DND-41 (cell line): ENCODE measurements at regions not wholly inside any gene's neighbourhood (a gene's known extent, or its start where the extent isn't known, plus 50 kb on each side); places are given as distances from the start of the nearest gene placed in this dataset.

Experiments used
- ATAC-seq: fragments of 200-7000 bp; cut with Tn5 transposase; 3 replicates; pipeline ENCODE4 v1.9.1; 2021; ENCODE audit warnings: low read depth; ENCODE audit not compliant: insufficient read depth
- DNase-seq: peaks from one replicate; pipeline ENCODE4 v3.0.0-alpha.2; 2020
- H2AFZ ChIP-seq: 2 replicates; pipeline ENCODE4 v1.6.0; 2012; ENCODE audit warnings: low read depth, low read length
- H3K27ac ChIP-seq: 2 replicates; pipeline ENCODE4 v1.5.1; 2012; ENCODE audit warnings: low read length, inconsistent platforms
- H3K27me3 ChIP-seq: fragments of 200-600 bp; sonication (generic); 2 replicates; pipeline ENCODE4 v1.6.0; 2012; ENCODE audit warnings: low read length, mild to moderate bottlenecking, inconsistent platforms; ENCODE audit not compliant: insufficient read depth, poor library complexity
- H3K36me3 ChIP-seq: 2 replicates; pipeline ENCODE4 v1.5.1; 2012; ENCODE audit warnings: low read length, inconsistent platforms; ENCODE audit not compliant: insufficient read depth
- H3K4me1 ChIP-seq: 2 replicates; pipeline ENCODE4 v1.5.1; 2012; ENCODE audit warnings: mild to moderate bottlenecking, low read length; ENCODE audit not compliant: insufficient read depth
- H3K4me2 ChIP-seq: 2 replicates; pipeline ENCODE4 v1.6.0; 2012; ENCODE audit warnings: mild to moderate bottlenecking, moderate library complexity, low read length, inconsistent platforms; ENCODE audit not compliant: insufficient read depth
- H3K4me3 ChIP-seq, 2 experiments: fragments of 200-600 bp in 1 of 2; shearing (Covaris generic) in 1 of 2; 2 replicates each; pipeline ENCODE4 v1.5.1; 2012 to 2016; ENCODE audit warnings: inconsistent platforms in 2 of 2, low read length in 2 of 2, mild to moderate bottlenecking in 2 of 2, low read depth in 1 of 2, moderate library complexity in 1 of 2
- H3K79me2 ChIP-seq: 2 replicates; pipeline ENCODE4 v1.6.0; 2012; ENCODE audit warnings: low read length, inconsistent platforms; ENCODE audit not compliant: insufficient read depth
- H3K9ac ChIP-seq: 2 replicates; pipeline ENCODE4 v1.6.0; 2012; ENCODE audit warnings: low read depth, mild to moderate bottlenecking, inconsistent platforms, low read length, moderate library complexity
- H3K9me3 ChIP-seq: 2 replicates; pipeline ENCODE4 v1.5.1; 2012; ENCODE audit warnings: low read length, moderate library complexity, mild to moderate bottlenecking, inconsistent platforms; ENCODE audit not compliant: insufficient read depth, severe bottlenecking
- H4K20me1 ChIP-seq: 2 replicates; pipeline ENCODE4 v1.6.0; 2012; ENCODE audit warnings: low read length; ENCODE audit not compliant: insufficient read depth
- EZH2 ChIP-seq: IDR thresholded peaks from 3 replicates; pipeline ENCODE4 v1.6.1; 2012; ENCODE audit warnings: borderline replicate concordance, low read depth, mild to moderate bottlenecking, moderate library complexity, low read length, inconsistent platforms; ENCODE audit not compliant: severe bottlenecking
- TF ChIP-seq, protein P1 (sequence below): IDR thresholded peaks from 2 replicates; pipeline ENCODE4 v1.5.1; 2012; ENCODE audit warnings: borderline replicate concordance, low read length, moderate library complexity, mild to moderate bottlenecking; ENCODE audit not compliant: poor library complexity, severe bottlenecking; ENCODE audit errors: extremely low read depth

DNA sequence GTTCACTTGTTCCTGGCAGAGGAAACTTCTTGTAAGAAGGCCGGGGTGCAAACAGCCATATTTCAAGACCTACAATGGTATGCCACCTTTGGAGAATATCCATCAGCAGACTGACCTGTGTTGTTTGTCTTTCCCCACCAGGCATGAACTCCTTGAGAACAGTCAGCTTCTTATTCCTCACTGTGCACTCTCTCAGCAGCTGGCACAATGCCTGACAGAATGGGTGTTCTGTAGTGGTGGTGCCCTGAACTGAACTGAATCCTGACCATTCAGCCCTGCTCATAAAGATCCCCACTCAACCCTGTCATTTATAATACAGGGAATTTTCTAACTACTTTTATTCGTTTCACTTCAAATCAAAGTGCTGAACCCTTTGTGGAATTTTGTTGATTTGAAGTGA, 206.9 kb downstream of the COX7C start:
- Histone ChIP-seq H3K36me3 (no peaks in the 10 kb centered on the region), H3K9ac (no peak overlapping the region), H3K79me2 (no peaks in the 10 kb centered on the region), H3K9me3 (no peaks in the 10 kb centered on the region), H3K27ac (no peak overlapping the region), H3K27me3 (no peaks in the 10 kb centered on the region), H3K4me3 (no peak overlapping the region), H2AFZ (no peak overlapping the region), H3K4me2 (no peak overlapping the region), H4K20me1 (no peaks in the 10 kb centered on the region), H3K4me1 (no peaks in the 10 kb centered on the region)
- DNase-seq (no peak), ATAC-seq (no peak)
- TF ChIP-seq EZH2, result no peak
- TF ChIP-seq, protein P1, sequence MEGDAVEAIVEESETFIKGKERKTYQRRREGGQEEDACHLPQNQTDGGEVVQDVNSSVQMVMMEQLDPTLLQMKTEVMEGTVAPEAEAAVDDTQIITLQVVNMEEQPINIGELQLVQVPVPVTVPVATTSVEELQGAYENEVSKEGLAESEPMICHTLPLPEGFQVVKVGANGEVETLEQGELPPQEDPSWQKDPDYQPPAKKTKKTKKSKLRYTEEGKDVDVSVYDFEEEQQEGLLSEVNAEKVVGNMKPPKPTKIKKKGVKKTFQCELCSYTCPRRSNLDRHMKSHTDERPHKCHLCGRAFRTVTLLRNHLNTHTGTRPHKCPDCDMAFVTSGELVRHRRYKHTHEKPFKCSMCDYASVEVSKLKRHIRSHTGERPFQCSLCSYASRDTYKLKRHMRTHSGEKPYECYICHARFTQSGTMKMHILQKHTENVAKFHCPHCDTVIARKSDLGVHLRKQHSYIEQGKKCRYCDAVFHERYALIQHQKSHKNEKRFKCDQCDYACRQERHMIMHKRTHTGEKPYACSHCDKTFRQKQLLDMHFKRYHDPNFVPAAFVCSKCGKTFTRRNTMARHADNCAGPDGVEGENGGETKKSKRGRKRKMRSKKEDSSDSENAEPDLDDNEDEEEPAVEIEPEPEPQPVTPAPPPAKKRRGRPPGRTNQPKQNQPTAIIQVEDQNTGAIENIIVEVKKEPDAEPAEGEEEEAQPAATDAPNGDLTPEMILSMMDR, result no peak

DNA sequence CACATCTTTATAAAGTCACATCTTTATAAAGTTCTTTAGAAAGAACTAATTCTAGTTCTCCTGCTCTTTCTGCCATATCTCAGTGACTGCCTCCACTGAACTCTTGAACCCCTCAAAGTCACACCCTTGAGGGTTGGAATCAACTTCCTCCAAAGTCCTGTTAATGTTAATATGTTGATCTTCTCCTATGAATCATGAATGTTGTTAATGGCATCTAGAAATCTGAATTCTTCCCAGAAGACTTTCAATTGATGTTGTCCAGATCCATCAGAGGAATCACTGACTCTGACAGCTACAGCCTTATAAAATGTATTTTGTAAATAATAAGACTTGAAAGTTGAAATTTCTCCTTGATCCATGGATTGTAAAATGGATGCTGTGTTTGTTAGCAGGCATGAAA, 213.4 kb downstream of the COX7C start:
- no peak for DNase-seq
- H2AFZ ChIP-seq, result no peak overlapping the region
- no peaks in the 10 kb centered on the region for H3K79me2 ChIP-seq
- no peak overlapping the region for H3K4me2 ChIP-seq
- no peak for ATAC-seq
- no peaks in the 10 kb centered on the region for H4K20me1 ChIP-seq
- TF ChIP-seq, protein P1, result no peak
- TF ChIP-seq EZH2, result no peak
- no peak overlapping the region for H3K9ac ChIP-seq
- H3K4me1 ChIP-seq, result no peaks in the 10 kb centered on the region
- no peaks in the 10 kb centered on the region for H3K27me3 ChIP-seq
- no peaks in the 10 kb centered on the region for H3K9me3 ChIP-seq
- H3K4me3 ChIP-seq, result no peak overlapping the region
- H3K36me3 ChIP-seq, result no peaks in the 10 kb centered on the region
- H3K27ac ChIP-seq, result no peak overlapping the region

DNA sequence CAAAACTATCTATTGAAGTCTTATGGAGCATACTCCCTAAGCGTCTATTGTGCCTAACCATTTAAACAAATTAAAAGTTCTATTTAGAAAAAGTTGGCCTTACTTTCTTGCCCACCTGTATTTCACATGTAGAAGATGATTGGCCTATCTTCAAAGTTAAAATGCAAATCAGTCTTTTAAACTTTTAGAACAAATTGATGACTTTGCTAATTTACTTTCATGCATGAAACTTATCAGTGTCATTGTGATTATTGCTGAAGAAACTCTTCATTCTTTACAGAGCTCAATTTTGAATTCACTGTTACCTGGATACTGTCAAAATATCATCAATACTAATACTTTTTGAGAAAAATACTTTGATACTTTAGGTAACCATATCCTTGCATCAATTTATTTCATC, 216.1 kb downstream of the COX7C start:
- H3K79me2 ChIP-seq, result no peaks in the 10 kb centered on the region
- no peak overlapping the region for H3K4me3 ChIP-seq
- TF ChIP-seq, protein P1, result no peak
- no peak for TF ChIP-seq EZH2
- no peaks in the 10 kb centered on the region for H3K4me1 ChIP-seq
- no peaks in the 10 kb centered on the region for H3K36me3 ChIP-seq
- DNase-seq (no peak), ATAC-seq (no peak)
- no peaks in the 10 kb centered on the region for H3K9me3 ChIP-seq
- H2AFZ ChIP-seq, result no peak overlapping the region
- H4K20me1 ChIP-seq, result no peaks in the 10 kb centered on the region
- H3K27me3 ChIP-seq, result no peaks in the 10 kb centered on the region
- H3K27ac ChIP-seq, result no peak overlapping the region
- H3K4me2 ChIP-seq, result no peak overlapping the region
- no peak overlapping the region for H3K9ac ChIP-seq

DNA sequence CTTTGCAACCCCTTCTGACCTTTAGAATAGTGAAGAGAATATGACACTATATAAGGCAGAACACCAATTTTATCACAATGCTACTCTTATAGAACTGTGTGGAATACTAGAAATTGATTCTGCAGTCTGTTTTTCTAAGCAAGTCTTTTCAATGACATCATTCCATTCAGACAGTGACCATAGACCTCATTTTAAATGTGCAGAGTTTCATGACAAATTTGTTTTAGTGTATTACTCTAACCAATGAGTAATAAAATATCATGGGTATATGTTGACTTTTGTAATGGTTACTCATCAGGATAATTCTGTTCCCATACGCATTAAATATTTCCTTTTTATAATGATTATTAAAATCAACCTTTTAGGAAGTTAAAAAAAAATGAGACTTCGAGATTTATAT, 219.9 kb downstream of the COX7C start:
- no peaks in the 10 kb centered on the region for H3K79me2 ChIP-seq
- H2AFZ ChIP-seq, result no peak overlapping the region
- H4K20me1 ChIP-seq, result no peaks in the 10 kb centered on the region
- no peaks in the 10 kb centered on the region for H3K4me1 ChIP-seq
- DNase-seq (no peak), ATAC-seq (no peak)
- H3K4me3 ChIP-seq, result no peak overlapping the region
- H3K9me3 ChIP-seq, result no peaks in the 10 kb centered on the region
- H3K4me2 ChIP-seq, result no peak overlapping the region
- no peak overlapping the region for H3K27ac ChIP-seq
- H3K9ac ChIP-seq, result no peak overlapping the region
- no peaks in the 10 kb centered on the region for H3K36me3 ChIP-seq
- no peaks in the 10 kb centered on the region for H3K27me3 ChIP-seq
- TF ChIP-seq, protein P1, result no peak
- TF ChIP-seq EZH2, result no peak
